ENCODE measurements at regions not wholly inside any gene's neighbourhood (a gene's known extent, or its start where the extent isn't known, plus 50 kb on each side); places are given as distances from the start of the nearest gene placed in this dataset.

- intact Hi-C loops (cut with DNase I), result no loop called here
- no peak for ATAC-seq (ENCODE audit: low FRiP score)
- DNase-seq, result no peak
- Histone ChIP-seq H3K36me3 (ENCODE audit: control insufficient read depth in 1 of 2, insufficient read depth in 2 of 2, low read length in 1 of 2) (no peaks in the 10 kb centered on the region), H3K4me3 (ENCODE audit: low read length in 2 of 2) (no peak overlapping the region), H3K4me1 (ENCODE audit: control insufficient read depth in 1 of 2, insufficient read depth in 2 of 2, low read length in 2 of 2) (no peaks in the 10 kb centered on the region), H3K27ac (ENCODE audit: low read depth in 1 of 2, low read length in 2 of 2) (no peak overlapping the region), H3K27me3 (ENCODE audit: control insufficient read depth in 1 of 2, insufficient read depth in 2 of 2, low read length in 1 of 2) (no peaks in the 10 kb centered on the region), H3K9me3 (ENCODE audit: control insufficient read depth, low read length) (no peaks in the 10 kb centered on the region)
- 92 to 93% methylated on average over 1 of the region's 1 CpG for WGBS, 2 donors
These were observed 365.1 kb upstream of the NUDT12 start for GRCh38 chr5:103927739-103928138.

GRCh38 chr5:103923616-103924168, 361.1 kb upstream of the NUDT12 start:
- DNase-seq, result no peak
- Histone ChIP-seq H3K4me1 (ENCODE audit: control insufficient read depth in 1 of 2, insufficient read depth in 2 of 2, low read length in 2 of 2) (no peaks in the 10 kb centered on the region), H3K36me3 (ENCODE audit: control insufficient read depth in 1 of 2, insufficient read depth in 2 of 2, low read length in 1 of 2) (no peaks in the 10 kb centered on the region), H3K4me3 (ENCODE audit: low read length in 2 of 2) (no peak overlapping the region), H3K27me3 (ENCODE audit: control insufficient read depth in 1 of 2, insufficient read depth in 2 of 2, low read length in 1 of 2) (no peaks in the 10 kb centered on the region), H3K9me3 (ENCODE audit: control insufficient read depth, low read length) (no peaks in the 10 kb centered on the region), H3K27ac (ENCODE audit: low read depth in 1 of 2, low read length in 2 of 2) (no peak overlapping the region)
- ATAC-seq (ENCODE audit: low FRiP score), result no peak
- intact Hi-C loops (cut with DNase I), result no loop called here

- Histone ChIP-seq H3K27ac (ENCODE audit: low read depth in 1 of 2, low read length in 2 of 2) (no peak overlapping the region), H3K9me3 (ENCODE audit: control insufficient read depth, low read length) (no peaks in the 10 kb centered on the region), H3K4me1 (ENCODE audit: control insufficient read depth in 1 of 2, insufficient read depth in 2 of 2, low read length in 2 of 2) (no peaks in the 10 kb centered on the region), H3K4me3 (ENCODE audit: low read length in 2 of 2) (no peak overlapping the region), H3K27me3 (ENCODE audit: control insufficient read depth in 1 of 2, insufficient read depth in 2 of 2, low read length in 1 of 2) (no peaks in the 10 kb centered on the region), H3K36me3 (ENCODE audit: control insufficient read depth in 1 of 2, insufficient read depth in 2 of 2, low read length in 1 of 2) (no peaks in the 10 kb centered on the region)
- intact Hi-C loops (cut with DNase I), result no loop called here
- ATAC-seq (ENCODE audit: low FRiP score) (no peak), DNase-seq (no peak)
These were observed 356.9 kb upstream of the NUDT12 start for GRCh38 chr5:103919506-103919905.

- H3K27me3 ChIP-seq (ENCODE audit: control insufficient read depth in 1 of 2, insufficient read depth in 2 of 2, low read length in 1 of 2), result no peaks in the 10 kb centered on the region
- intact Hi-C loops (cut with DNase I), result no loop called here
- no peaks in the 10 kb centered on the region for H3K36me3 ChIP-seq (ENCODE audit: control insufficient read depth in 1 of 2, insufficient read depth in 2 of 2, low read length in 1 of 2)
- no peaks in the 10 kb centered on the region for H3K4me1 ChIP-seq (ENCODE audit: control insufficient read depth in 1 of 2, insufficient read depth in 2 of 2, low read length in 2 of 2)
- H3K27ac ChIP-seq (ENCODE audit: low read depth in 1 of 2, low read length in 2 of 2), result no peak overlapping the region
- H3K4me3 ChIP-seq (ENCODE audit: low read length in 2 of 2), result no peak overlapping the region
- ATAC-seq (ENCODE audit: low FRiP score), result no peak
- no peak for DNase-seq
- H3K9me3 ChIP-seq (ENCODE audit: control insufficient read depth, low read length), result no peaks in the 10 kb centered on the region
These were observed 356.2 kb upstream of the NUDT12 start for GRCh38 chr5:103918668-103919367.

- intact Hi-C loops (cut with DNase I), result no loop called here
- Histone ChIP-seq H3K4me1 (ENCODE audit: control insufficient read depth in 1 of 2, insufficient read depth in 2 of 2, low read length in 2 of 2) (no peaks in the 10 kb centered on the region), H3K4me3 (ENCODE audit: low read length in 2 of 2) (no peak overlapping the region), H3K27me3 (ENCODE audit: control insufficient read depth in 1 of 2, insufficient read depth in 2 of 2, low read length in 1 of 2) (no peaks in the 10 kb centered on the region), H3K27ac (ENCODE audit: low read depth in 1 of 2, low read length in 2 of 2) (no peak overlapping the region), H3K9me3 (ENCODE audit: control insufficient read depth, low read length) (no peaks in the 10 kb centered on the region), H3K36me3 (ENCODE audit: control insufficient read depth in 1 of 2, insufficient read depth in 2 of 2, low read length in 1 of 2) (no peaks in the 10 kb centered on the region)
- 77 to 83% methylated on average over 1 of the region's 1 CpG for WGBS, 2 donors
- DNase-seq (no peak), ATAC-seq (ENCODE audit: low FRiP score) (no peak)
These were observed 352.5 kb upstream of the NUDT12 start for GRCh38 chr5:103915081-103915480.

GRCh38 chr5:103910786-103911185, 348.2 kb upstream of the NUDT12 start:
- no peaks in the 10 kb centered on the region for H3K27me3 ChIP-seq (ENCODE audit: control insufficient read depth in 1 of 2, insufficient read depth in 2 of 2, low read length in 1 of 2)
- no peaks in the 10 kb centered on the region for H3K36me3 ChIP-seq (ENCODE audit: control insufficient read depth in 1 of 2, insufficient read depth in 2 of 2, low read length in 1 of 2)
- ATAC-seq (ENCODE audit: low FRiP score), result no peak
- no peaks in the 10 kb centered on the region for H3K9me3 ChIP-seq (ENCODE audit: control insufficient read depth, low read length)
- no peak overlapping the region for H3K4me3 ChIP-seq (ENCODE audit: low read length in 2 of 2)
- no peak overlapping the region for H3K27ac ChIP-seq (ENCODE audit: low read depth in 1 of 2, low read length in 2 of 2)
- DNase-seq, result no peak
- 89 to 95% methylated on average over 2 of the region's 2 CpGs for WGBS, 2 donors
- no peaks in the 10 kb centered on the region for H3K4me1 ChIP-seq (ENCODE audit: control insufficient read depth in 1 of 2, insufficient read depth in 2 of 2, low read length in 2 of 2)
- intact Hi-C loops (cut with DNase I), result no loop called here

- H3K9me3 ChIP-seq (ENCODE audit: control insufficient read depth, low read length), result no peaks in the 10 kb centered on the region
- no peak overlapping the region for H3K4me3 ChIP-seq (ENCODE audit: low read length in 2 of 2)
- ATAC-seq (ENCODE audit: low FRiP score) (no peak), DNase-seq (no peak)
- no peak overlapping the region for H3K27ac ChIP-seq (ENCODE audit: low read depth in 1 of 2, low read length in 2 of 2)
- H3K36me3 ChIP-seq (ENCODE audit: control insufficient read depth in 1 of 2, insufficient read depth in 2 of 2, low read length in 1 of 2), result no peaks in the 10 kb centered on the region
- intact Hi-C loops (cut with DNase I), result no loop called here
- no peaks in the 10 kb centered on the region for H3K27me3 ChIP-seq (ENCODE audit: control insufficient read depth in 1 of 2, insufficient read depth in 2 of 2, low read length in 1 of 2)
- 65 to 67% methylated on average over 2 of the region's 2 CpGs for WGBS, 2 donors
- no peaks in the 10 kb centered on the region for H3K4me1 ChIP-seq (ENCODE audit: control insufficient read depth in 1 of 2, insufficient read depth in 2 of 2, low read length in 2 of 2)
These were observed 347.4 kb upstream of the NUDT12 start for GRCh38 chr5:103910011-103910410.

- intact Hi-C loops (cut with DNase I), result no loop called here
- Histone ChIP-seq H3K27me3 (ENCODE audit: control insufficient read depth in 1 of 2, insufficient read depth in 2 of 2, low read length in 1 of 2) (no peaks in the 10 kb centered on the region), H3K36me3 (ENCODE audit: control insufficient read depth in 1 of 2, insufficient read depth in 2 of 2, low read length in 1 of 2) (no peaks in the 10 kb centered on the region), H3K4me1 (ENCODE audit: control insufficient read depth in 1 of 2, insufficient read depth in 2 of 2, low read length in 2 of 2) (no peaks in the 10 kb centered on the region), H3K4me3 (ENCODE audit: low read length in 2 of 2) (no peak overlapping the region), H3K9me3 (ENCODE audit: control insufficient read depth, low read length) (no peaks in the 10 kb centered on the region), H3K27ac (ENCODE audit: low read depth in 1 of 2, low read length in 2 of 2) (no peak overlapping the region)
- ATAC-seq (ENCODE audit: low FRiP score) (no peak), DNase-seq (no peak)
- 68 to 71% methylated on average over 3 of the region's 3 CpGs for WGBS, 2 donors
These were observed 346.8 kb upstream of the NUDT12 start for GRCh38 chr5:103909391-103909790.

- Histone ChIP-seq H3K27me3 (ENCODE audit: control insufficient read depth in 1 of 2, insufficient read depth in 2 of 2, low read length in 1 of 2) (no peaks in the 10 kb centered on the region), H3K36me3 (ENCODE audit: control insufficient read depth in 1 of 2, insufficient read depth in 2 of 2, low read length in 1 of 2) (no peaks in the 10 kb centered on the region), H3K4me3 (ENCODE audit: low read length in 2 of 2) (no peak overlapping the region), H3K4me1 (ENCODE audit: control insufficient read depth in 1 of 2, insufficient read depth in 2 of 2, low read length in 2 of 2) (no peaks in the 10 kb centered on the region), H3K27ac (ENCODE audit: low read depth in 1 of 2, low read length in 2 of 2) (no peak overlapping the region), H3K9me3 (ENCODE audit: control insufficient read depth, low read length) (no peaks in the 10 kb centered on the region)
- 20 to 25% methylated on average over 9 of the region's 9 CpGs for WGBS, 2 donors
- intact Hi-C loops (cut with DNase I), result no loop called here
- DNase-seq, result no peak
- no peak for ATAC-seq (ENCODE audit: low FRiP score)
These were observed 345.9 kb upstream of the NUDT12 start for GRCh38 chr5:103908336-103909080.

All from aorta (tissue), 5 donors.